Stimulated activated CD8-positive, alpha-beta memory T cell treated with anti-CD3 and anti-CD28 coated beads, Interleukin-2, amount 100 ng/mL, for 48 hours (primary cell): ENCODE measurements at regions not wholly inside any gene's neighbourhood (a gene's known extent, or its start where the extent isn't known, plus 50 kb on each side); places are given as distances from the start of the nearest gene placed in this dataset.

Source experiments
- DNase-seq, 2 donors: peaks; one replicate each; pipeline ENCODE4 v3.0.0-alpha.2; 2020; ENCODE audit warnings: low read depth in 2 of 2

- no peak for DNase-seq
Observed at GRCh38 chr13:76214001-76214400, 577.9 kb downstream of the LMO7 start.

GRCh38 chr13:76213423-76213904 is 577.3 kb downstream of the LMO7 start:
- no peak for DNase-seq

GRCh38 chr13:76210262-76210661 is 574.1 kb downstream of the LMO7 start:
- DNase-seq: no peak

GRCh38 chr13:76198568-76199163 is 562.5 kb downstream of the LMO7 start:
- DNase-seq: no peak

- DNase-seq: no peak
Observed at GRCh38 chr13:76189882-76190519, 553.9 kb downstream of the LMO7 start.

GRCh38 chr13:76175961-76176725 is 540.0 kb downstream of the LMO7 start:
- DNase-seq: no peak

GRCh38 chr13:76168661-76169060 is 532.5 kb downstream of the LMO7 start:
- DNase-seq: no peak

GRCh38 chr13:76164290-76164689 is 528.2 kb downstream of the LMO7 start:
- DNase-seq: no peak

- no peak for DNase-seq
Observed at GRCh38 chr13:76163761-76164160, 527.6 kb downstream of the LMO7 start.

- no peak for DNase-seq
Observed at GRCh38 chr13:76160961-76161925, 525.1 kb downstream of the LMO7 start.

GRCh38 chr13:76160506-76160905 is 524.4 kb downstream of the LMO7 start:
- DNase-seq: no peak

GRCh38 chr13:76157926-76158325 is 521.8 kb downstream of the LMO7 start:
- DNase-seq: no peak

- no peak for DNase-seq
Observed at GRCh38 chr13:76153239-76153638, 517.1 kb downstream of the LMO7 start.

GRCh38 chr13:76148926-76149325 is 512.8 kb downstream of the LMO7 start:
- DNase-seq: no peak

GRCh38 chr13:76148374-76148773 is 512.2 kb downstream of the LMO7 start:
- DNase-seq: no peak

GRCh38 chr13:76132532-76132931 is 496.4 kb downstream of the LMO7 start:
- no peak for DNase-seq

- DNase-seq: no peak
Observed at GRCh38 chr13:76131551-76131950, 495.4 kb downstream of the LMO7 start.

- DNase-seq: no peak
Observed at GRCh38 chr13:76129305-76130000, 493.3 kb downstream of the LMO7 start.

- DNase-seq: no peak
Observed at GRCh38 chr13:76127922-76128321, 491.8 kb downstream of the LMO7 start.

GRCh38 chr13:76123548-76123947 is 487.4 kb downstream of the LMO7 start:
- DNase-seq: no peak

- no peak for DNase-seq
Observed at GRCh38 chr13:76116751-76117360, 480.7 kb downstream of the LMO7 start.
